Panc1 (cell line): ENCODE measurements at regions not wholly inside any gene's neighbourhood (a gene's known extent, or its start where the extent isn't known, plus 50 kb on each side); places are given as distances from the start of the nearest gene placed in this dataset.

Experiments
- ATAC-seq: fragments of 200-7000 bp; cut with Tn5 transposase; 2 replicates; pipeline ENCODE4 v1.9.1; 2020; ENCODE audit warnings: mild to moderate bottlenecking, moderate library complexity
- BruUV-seq: library from RNA; stranded (reverse); fragments of 400-500 nt; replicated peaks from 2 replicates; lab custom pipeline; 2021; lab: Mats Ljungman, UMichigan
- CTCF ChIA-PET: fragments of 300-600 bp; sonication (Branson Sonifier 250); formaldehyde crosslinking; loops from one replicate; lab custom pipeline; 2022; ENCODE audit warnings: antibody characterized with exemption; lab: Charles Lee
- POLR2A ChIA-PET: fragments of 300-600 bp; sonication (Branson Sonifier 250); formaldehyde crosslinking; loops from one replicate; lab custom pipeline; 2022; ENCODE audit warnings: antibody characterized with exemption; lab: Charles Lee
- DNase-seq: peaks from one replicate; pipeline ENCODE4 v3.0.0-alpha.2; 2010; ENCODE audit warnings: low read depth, low spot score
- H3K27ac ChIP-seq: 2 replicates; pipeline ENCODE4 v1.5.1; 2011; ENCODE audit warnings: mild to moderate bottlenecking, low read length, inconsistent platforms
- H3K27me3 ChIP-seq: fragments of 200-500 bp; sonication (Bioruptor generic); 2 replicates; pipeline ENCODE4 v1.6.0; 2014; ENCODE audit warnings: low read length, inconsistent platforms; ENCODE audit not compliant: control insufficient read depth, insufficient read depth
- H3K36me3 ChIP-seq: fragments of 200-500 bp; sonication (Bioruptor generic); 2 replicates; pipeline ENCODE4 v1.5.1; 2014; ENCODE audit warnings: inconsistent platforms, mild to moderate bottlenecking, low read length, moderate library complexity; ENCODE audit not compliant: control insufficient read depth, insufficient read depth
- H3K4me1 ChIP-seq: 2 replicates; pipeline ENCODE4 v1.5.1; 2011; ENCODE audit warnings: inconsistent platforms, mild to moderate bottlenecking, low read length, moderate library complexity; ENCODE audit not compliant: control insufficient read depth, insufficient read depth
- H3K4me3 ChIP-seq, 2 experiments: 2 replicates each; pipeline ENCODE4 v1.5.1; 2011 to 2012; ENCODE audit warnings: low read depth in 2 of 2, low read length in 2 of 2, mild to moderate bottlenecking in 2 of 2, inconsistent platforms in 1 of 2, moderate library complexity in 1 of 2
- H3K9me3 ChIP-seq: fragments of 200-500 bp; sonication (Bioruptor generic); 2 replicates; pipeline ENCODE4 v1.5.1; 2014; ENCODE audit warnings: low read depth, mild to moderate bottlenecking, inconsistent platforms, low read length, moderate library complexity; ENCODE audit not compliant: control insufficient read depth, insufficient read depth
- POLR2AphosphoS5 ChIP-seq: IDR thresholded peaks from 2 replicates; pipeline ENCODE4 v1.6.1; 2012; ENCODE audit warnings: mild to moderate bottlenecking, low read depth, low read length, moderate library complexity
- SIN3A ChIP-seq: IDR thresholded peaks from 2 replicates; pipeline ENCODE4 v1.6.1; 2012; ENCODE audit warnings: low read depth, mild to moderate bottlenecking, low read length, moderate library complexity, borderline replicate concordance; ENCODE audit not compliant: insufficient read depth
- TCF7L2 ChIP-seq: IDR thresholded peaks from 2 replicates; pipeline ENCODE4 v1.6.1; 2011; ENCODE audit warnings: mild to moderate bottlenecking, low read depth, low read length, inconsistent platforms
- in situ Hi-C: cut with HindIII; loops from 2 replicates; pipeline ENCODE4 v1.10.0; 2016; ENCODE audit warnings: low sequenced_read_pairs, low pct_unique_long_range_greater_than_20kb
- intact Hi-C: fragments of 100-400 bp; cut with micrococcal nuclease; formaldehyde crosslinking; loops from one replicate; pipeline ENCODE4 v1.10.0; 2022; ENCODE audit not compliant: unreplicated experiment
- TF ChIP-seq, protein P1 (sequence below), 2 experiments: IDR thresholded peaks; 2 replicates each; pipeline ENCODE4 v1.6.1; 2011 to 2012; ENCODE audit warnings: low read depth in 2 of 2, control low read depth in 1 of 2, low read length in 1 of 2, mild to moderate bottlenecking in 1 of 2, moderate library complexity in 1 of 2; ENCODE audit not compliant: insufficient read depth in 1 of 2
- TF ChIP-seq, protein P2 (sequence below): fragments of 450-650 bp; IDR thresholded peaks from 2 replicates; pipeline ENCODE4 v1.5.1; 2017; ENCODE audit warnings: mild to moderate bottlenecking

GRCh38 chr4:16991450-16991849, 93.0 kb upstream of the LDB2 start:
- no TSS peak for BruUV-seq
- no peak overlapping the region for H3K27ac ChIP-seq
- ATAC-seq (no peak), DNase-seq (no peak)
- no peaks in the 10 kb centered on the region for H3K9me3 ChIP-seq
- no peaks in the 10 kb centered on the region for H3K27me3 ChIP-seq
- H3K4me1 ChIP-seq, result no peaks in the 10 kb centered on the region
- intact Hi-C loops (no loop called here), in situ Hi-C loops (no loop called here)
- H3K4me3 ChIP-seq, result no peak overlapping the region
- CTCF ChIA-PET, result no interaction called here
- TF ChIP-seq, protein P1, sequence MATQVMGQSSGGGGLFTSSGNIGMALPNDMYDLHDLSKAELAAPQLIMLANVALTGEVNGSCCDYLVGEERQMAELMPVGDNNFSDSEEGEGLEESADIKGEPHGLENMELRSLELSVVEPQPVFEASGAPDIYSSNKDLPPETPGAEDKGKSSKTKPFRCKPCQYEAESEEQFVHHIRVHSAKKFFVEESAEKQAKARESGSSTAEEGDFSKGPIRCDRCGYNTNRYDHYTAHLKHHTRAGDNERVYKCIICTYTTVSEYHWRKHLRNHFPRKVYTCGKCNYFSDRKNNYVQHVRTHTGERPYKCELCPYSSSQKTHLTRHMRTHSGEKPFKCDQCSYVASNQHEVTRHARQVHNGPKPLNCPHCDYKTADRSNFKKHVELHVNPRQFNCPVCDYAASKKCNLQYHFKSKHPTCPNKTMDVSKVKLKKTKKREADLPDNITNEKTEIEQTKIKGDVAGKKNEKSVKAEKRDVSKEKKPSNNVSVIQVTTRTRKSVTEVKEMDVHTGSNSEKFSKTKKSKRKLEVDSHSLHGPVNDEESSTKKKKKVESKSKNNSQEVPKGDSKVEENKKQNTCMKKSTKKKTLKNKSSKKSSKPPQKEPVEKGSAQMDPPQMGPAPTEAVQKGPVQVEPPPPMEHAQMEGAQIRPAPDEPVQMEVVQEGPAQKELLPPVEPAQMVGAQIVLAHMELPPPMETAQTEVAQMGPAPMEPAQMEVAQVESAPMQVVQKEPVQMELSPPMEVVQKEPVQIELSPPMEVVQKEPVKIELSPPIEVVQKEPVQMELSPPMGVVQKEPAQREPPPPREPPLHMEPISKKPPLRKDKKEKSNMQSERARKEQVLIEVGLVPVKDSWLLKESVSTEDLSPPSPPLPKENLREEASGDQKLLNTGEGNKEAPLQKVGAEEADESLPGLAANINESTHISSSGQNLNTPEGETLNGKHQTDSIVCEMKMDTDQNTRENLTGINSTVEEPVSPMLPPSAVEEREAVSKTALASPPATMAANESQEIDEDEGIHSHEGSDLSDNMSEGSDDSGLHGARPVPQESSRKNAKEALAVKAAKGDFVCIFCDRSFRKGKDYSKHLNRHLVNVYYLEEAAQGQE (IDR thresholded peaks at IDR 0.05; ENCODE audit: insufficient read depth in 1 of 2, low read depth in 2 of 2, low read length in 1 of 2), result no peak
- TF ChIP-seq TCF7L2 (no peak), SIN3A (no peak), POLR2AphosphoS5 (no peak)
- TF ChIP-seq, protein P2, sequence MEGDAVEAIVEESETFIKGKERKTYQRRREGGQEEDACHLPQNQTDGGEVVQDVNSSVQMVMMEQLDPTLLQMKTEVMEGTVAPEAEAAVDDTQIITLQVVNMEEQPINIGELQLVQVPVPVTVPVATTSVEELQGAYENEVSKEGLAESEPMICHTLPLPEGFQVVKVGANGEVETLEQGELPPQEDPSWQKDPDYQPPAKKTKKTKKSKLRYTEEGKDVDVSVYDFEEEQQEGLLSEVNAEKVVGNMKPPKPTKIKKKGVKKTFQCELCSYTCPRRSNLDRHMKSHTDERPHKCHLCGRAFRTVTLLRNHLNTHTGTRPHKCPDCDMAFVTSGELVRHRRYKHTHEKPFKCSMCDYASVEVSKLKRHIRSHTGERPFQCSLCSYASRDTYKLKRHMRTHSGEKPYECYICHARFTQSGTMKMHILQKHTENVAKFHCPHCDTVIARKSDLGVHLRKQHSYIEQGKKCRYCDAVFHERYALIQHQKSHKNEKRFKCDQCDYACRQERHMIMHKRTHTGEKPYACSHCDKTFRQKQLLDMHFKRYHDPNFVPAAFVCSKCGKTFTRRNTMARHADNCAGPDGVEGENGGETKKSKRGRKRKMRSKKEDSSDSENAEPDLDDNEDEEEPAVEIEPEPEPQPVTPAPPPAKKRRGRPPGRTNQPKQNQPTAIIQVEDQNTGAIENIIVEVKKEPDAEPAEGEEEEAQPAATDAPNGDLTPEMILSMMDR, result no peak
- no peaks in the 10 kb centered on the region for H3K36me3 ChIP-seq
- POLR2A ChIA-PET, result no interaction called here

GRCh38 chr4:16989371-16989770, 90.9 kb upstream of the LDB2 start:
- POLR2A ChIA-PET, result no interaction called here
- Histone ChIP-seq H3K36me3 (no peaks in the 10 kb centered on the region), H3K4me1 (no peaks in the 10 kb centered on the region), H3K27me3 (no peaks in the 10 kb centered on the region), H3K27ac (no peak overlapping the region), H3K4me3 (no peak overlapping the region), H3K9me3 (no peaks in the 10 kb centered on the region)
- DNase-seq, result no peak
- intact Hi-C loops (no loop called here), in situ Hi-C loops (no loop called here)
- no peak for ATAC-seq
- CTCF ChIA-PET, result no interaction called here
- BruUV-seq, result no TSS peak
- no peak for TF ChIP-seq TCF7L2
- TF ChIP-seq, protein P1 (IDR thresholded peaks at IDR 0.05; ENCODE audit: insufficient read depth in 1 of 2, low read depth in 2 of 2, low read length in 1 of 2), result no peak
- TF ChIP-seq SIN3A, result no peak
- no peak for TF ChIP-seq POLR2AphosphoS5
- TF ChIP-seq, protein P2, result no peak
